Motor neuron (in vitro differentiated cells): ENCODE measurements at regions not wholly inside any gene's neighbourhood (a gene's known extent, or its start where the extent isn't known, plus 50 kb on each side); places are given as distances from the start of the nearest gene placed in this dataset.

Experiments used
- ATAC-seq, 8 experiments: fragments of 200-7000 bp; cut with Tn5 transposase; replicated peaks in 6 of 8; 2 replicates each; pipeline ENCODE4 v1.8.0; 2021; ENCODE audit warnings: mild to moderate bottlenecking in 8 of 8, moderate library complexity in 8 of 8
- H3K27ac ChIP-seq, 2 donors: fragments of 250-450 bp; sonication (Bioruptor Pico); 2 replicates each; pipeline ENCODE4 v1.9.0; 2021; ENCODE audit warnings: antibody characterized with exemption in 2 of 2, mild to moderate bottlenecking in 2 of 2, moderate library complexity in 1 of 2
- H3K4me1 ChIP-seq, 2 donors: fragments of 250-450 bp; sonication (Bioruptor Pico); replicated peaks in 1 of 2; 2 replicates each; pipeline ENCODE4 v1.6.1; 2021; ENCODE audit warnings: antibody characterized with exemption in 2 of 2, mild to moderate bottlenecking in 2 of 2, moderate library complexity in 1 of 2
- H3K4me3 ChIP-seq, 5 donors: fragments of 250-450 bp; sonication (Bioruptor Pico); 2 replicates each; pipeline ENCODE4 v1.9.0; 2021; ENCODE audit warnings: antibody characterized with exemption in 5 of 5, mild to moderate bottlenecking in 5 of 5, moderate library complexity in 4 of 5
- WGBS, 10 experiments: fragments of 450-650 bp; shearing (Covaris generic); methylation state at CpG; one replicate each; pipeline ENCODE4 v1.0.0; 2022; 5-methylcytosine and 5-hydroxymethylcytosine counted together
- in situ Hi-C, 9 experiments: fragments of 400-800 bp; cut with MboI; loops; one replicate each; pipeline ENCODE4 v1.15.0; 2021; ENCODE audit warnings: low sequenced_read_pairs in 9 of 9, low pct_unique_long_range_greater_than_20kb in 2 of 9; ENCODE audit not compliant: unreplicated experiment in 9 of 9

GRCh38 chr1:209341146-209341545 is 242.4 kb upstream of the CAMK1G start:
- no peak overlapping the region for H3K4me3 ChIP-seq
- ATAC-seq: peak; percentile 55 to 84 (median 67)
- in situ Hi-C loops: no loop called here
- no peak overlapping the region for H3K27ac ChIP-seq
- 28 to 100% (median 59%) methylated on average over 1 to 4 of the region's 4 CpGs for WGBS, 10 experiments
- H3K4me1 ChIP-seq: peaks cover 5 to 22% of the 10 kb centered on the region in 2 donors

DNA sequence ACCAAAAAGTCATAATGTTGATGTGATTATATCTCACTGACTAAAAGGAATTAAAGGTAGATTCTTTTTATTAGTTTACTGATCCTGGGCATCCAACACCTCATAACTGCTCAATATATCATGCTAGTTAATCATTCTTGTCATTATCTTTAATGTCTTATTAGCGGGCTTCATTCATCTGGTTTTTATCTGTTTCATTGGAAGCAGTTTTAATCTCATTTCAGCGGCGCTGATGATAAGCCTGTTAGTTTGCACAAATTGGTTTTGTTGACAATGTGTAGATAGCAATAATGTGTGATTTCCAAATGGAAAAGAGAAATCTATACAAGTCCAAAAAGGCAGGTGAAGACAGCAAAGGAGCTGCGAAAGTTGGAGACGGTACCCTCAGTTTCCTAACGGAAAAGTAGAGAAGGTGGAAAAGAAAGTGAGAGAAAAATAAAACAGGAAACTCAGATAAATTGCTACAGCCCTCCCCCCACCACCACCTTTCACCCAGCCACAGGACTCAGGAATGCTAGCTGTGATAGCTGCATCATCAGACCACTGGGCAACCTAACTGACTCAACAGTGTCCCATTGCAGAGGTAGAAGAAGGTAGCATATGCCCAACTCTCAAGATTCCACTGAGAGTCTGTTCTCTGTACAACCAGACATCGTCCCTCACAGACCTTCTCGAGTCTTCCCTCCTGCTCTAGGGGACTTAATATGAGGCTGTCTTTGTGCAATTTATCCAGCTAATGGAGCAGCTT is 241.7 kb upstream of the CAMK1G start:
- Histone ChIP-seq H3K4me3 (no peak overlapping the region), H3K4me1 (peaks cover 5 to 22% of the 10 kb centered on the region in 2 donors), H3K27ac (no peak overlapping the region)
- 66 to 100% (median 95%) methylated on average over 3 to 8 of the region's 8 CpGs for WGBS, 10 experiments
- peak in 3 of 8 experiments; percentile 21 to 28 (median 23) for ATAC-seq
- in situ Hi-C loops: no loop called here

DNA sequence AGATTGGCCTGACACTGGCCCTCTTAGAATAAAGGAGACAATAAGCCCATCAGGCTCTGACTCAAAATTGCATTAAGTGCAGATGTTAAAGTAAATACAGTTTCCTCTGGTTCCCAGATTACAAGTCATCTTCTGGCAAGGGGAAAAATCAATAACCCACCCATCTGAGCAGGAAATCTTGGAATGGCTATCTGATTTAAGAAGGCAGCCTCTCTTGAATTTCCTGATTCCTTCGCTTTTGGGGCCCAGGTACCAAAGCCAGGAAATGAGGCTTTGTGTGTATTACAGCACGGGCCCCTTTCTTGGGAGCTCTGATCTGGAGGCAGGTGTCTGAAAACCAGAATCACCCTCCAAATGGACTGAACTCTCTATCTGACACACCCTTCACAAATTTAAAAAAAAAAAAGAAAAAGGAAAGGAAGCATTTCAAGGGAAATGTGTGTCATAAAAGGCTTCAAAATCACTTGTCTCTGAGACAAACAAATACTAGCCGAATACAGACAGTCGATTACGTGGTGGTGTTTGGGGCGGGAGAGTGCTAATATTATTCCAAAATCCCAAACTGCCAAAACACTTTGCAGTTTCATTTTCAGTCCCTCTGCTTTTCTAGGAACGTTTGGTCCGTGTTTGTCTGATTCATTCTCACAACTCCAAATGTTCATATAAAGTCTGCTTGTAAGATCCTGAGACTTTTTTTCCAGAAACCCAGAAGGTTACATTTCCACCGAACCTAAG is 240.9 kb upstream of the CAMK1G start:
- ATAC-seq: peak in 1 of 8 experiments; percentile 25
- Histone ChIP-seq H3K4me3 (no peak overlapping the region), H3K4me1 (peaks cover 5 to 23% of the 10 kb centered on the region in 2 donors), H3K27ac (no peak overlapping the region)
- 14 to 96% (median 86%) methylated on average over 2 to 9 of the region's 9 CpGs; no CpG with 5 or more reads in 1 of the 10 experiments for WGBS, 10 experiments
- in situ Hi-C loops: no loop called here

- no peak overlapping the region for H3K27ac ChIP-seq
- peaks cover 5 to 28% of the 10 kb centered on the region in 2 donors for H3K4me1 ChIP-seq
- ATAC-seq: peak in 1 of 8 experiments; percentile 42
- WGBS, 10 experiments: 51 to 95% (median 85%) methylated on average over 2 to 4 of the region's 4 CpGs; no CpG with 5 or more reads in 2 of the 10 experiments
- H3K4me3 ChIP-seq: no peak overlapping the region
- in situ Hi-C loops: no loop called here
Observed at GRCh38 chr1:209343511-209343910, 240.0 kb upstream of the CAMK1G start.

DNA sequence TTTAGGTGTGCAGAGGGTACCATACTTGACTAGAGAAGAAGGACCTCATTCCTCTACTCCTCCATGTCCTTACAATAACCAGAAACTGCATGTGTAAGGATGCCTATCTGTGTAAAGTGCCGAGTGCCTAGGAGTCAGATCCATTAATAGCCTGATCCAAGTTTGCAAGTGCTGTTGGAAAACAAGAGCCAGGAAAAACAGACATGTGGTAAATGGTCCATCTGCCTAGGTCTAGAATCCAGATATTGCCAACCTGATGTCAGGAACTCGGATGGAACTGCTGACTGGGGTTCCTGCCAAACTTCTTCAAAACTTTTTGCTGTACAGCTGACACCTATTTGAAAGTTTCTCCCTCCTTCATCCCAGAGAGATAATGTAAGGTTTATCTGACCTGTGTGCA is 239.4 kb upstream of the CAMK1G start:
- no peak for ATAC-seq
- in situ Hi-C loops: no loop called here
- no peak overlapping the region for H3K4me3 ChIP-seq
- no peak overlapping the region for H3K27ac ChIP-seq
- H3K4me1 ChIP-seq: peaks cover 12 to 35% of the 10 kb centered on the region in 2 donors
- WGBS, 10 experiments: 40 to 100% (median 84%) methylated on average over 1 to 2 of the region's 2 CpGs; no CpG with 5 or more reads in 3 of the 10 experiments

DNA sequence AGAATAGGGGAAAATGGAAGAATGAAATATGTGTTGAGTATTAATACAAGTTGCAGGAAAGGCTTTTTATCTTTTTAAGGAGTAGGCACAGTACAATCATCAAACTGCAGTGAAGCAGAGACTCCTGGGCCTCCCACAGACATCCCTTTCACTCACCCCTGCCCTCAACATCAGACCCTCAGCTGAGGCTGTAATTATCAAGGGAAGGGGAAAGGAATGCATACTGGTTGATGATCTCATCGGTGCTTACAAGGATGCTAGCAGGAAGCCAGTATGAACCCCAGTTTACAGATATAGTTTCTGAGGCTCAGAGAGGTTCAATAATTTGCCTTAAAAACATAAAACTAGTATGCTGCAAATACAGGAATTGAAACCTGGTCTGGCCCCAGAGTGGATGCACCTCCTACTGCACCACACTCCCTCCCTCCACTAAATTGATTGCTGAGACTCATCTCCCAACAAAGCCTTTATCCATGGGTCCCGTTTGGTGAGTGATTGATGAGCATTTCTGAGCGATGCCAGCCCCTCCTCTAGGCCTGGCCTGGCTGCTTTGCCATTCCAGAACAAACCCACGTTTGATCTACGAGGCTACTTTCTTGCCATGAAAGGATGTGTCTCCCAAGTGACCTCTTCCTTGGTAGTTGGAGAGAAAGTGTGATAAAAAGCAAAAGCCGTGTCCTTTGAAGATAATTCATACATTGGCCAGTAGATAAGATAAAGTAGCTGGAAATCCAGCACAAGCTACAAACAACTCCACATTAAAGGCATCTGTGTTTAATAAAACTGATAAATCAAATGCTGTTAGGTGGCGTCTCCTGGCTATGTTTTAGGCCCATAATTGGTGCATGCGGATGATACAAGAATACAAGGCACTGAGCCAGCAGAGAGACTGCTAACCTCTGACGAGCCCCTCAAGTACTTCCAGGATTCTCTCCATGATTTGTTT is 233.9 kb upstream of the CAMK1G start:
- in situ Hi-C loops: no loop called here
- ATAC-seq: peak in 5 of 8 experiments; percentile 45 to 63 (median 55)
- no peak overlapping the region for H3K4me3 ChIP-seq
- 8 to 72% (median 33%) methylated on average over 1 to 9 of the region's 9 CpGs; no CpG with 5 or more reads in 1 of the 10 experiments for WGBS, 10 experiments
- H3K4me1 ChIP-seq: peaks cover 30 to 54% of the 10 kb centered on the region in 2 donors
- H3K27ac ChIP-seq: peak overlapping the region in 1 of 2 donors; percentile 40

DNA sequence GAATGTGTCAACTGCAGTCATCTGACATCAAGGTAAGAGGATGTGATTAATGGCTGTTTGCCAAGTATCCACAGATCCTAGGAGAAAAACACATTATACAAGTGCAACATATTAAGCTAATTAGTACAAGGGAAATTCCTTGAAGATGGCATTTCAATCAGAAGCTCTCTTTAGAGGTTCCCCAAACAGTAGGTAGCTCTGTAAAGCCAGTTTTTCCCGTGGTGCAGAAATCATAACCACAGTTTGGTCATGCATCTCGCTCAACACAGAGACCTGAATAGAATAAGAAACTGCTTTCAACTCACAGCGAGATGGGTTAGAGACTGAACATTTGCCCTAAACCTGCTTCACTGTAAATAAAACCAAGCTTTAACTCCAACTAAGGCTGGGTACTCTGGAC is 230.5 kb upstream of the CAMK1G start:
- in situ Hi-C loops: no loop called here
- 81 to 100% (median 94%) methylated on average over 2 to 3 of the region's 3 CpGs; no CpG with 5 or more reads in 4 of the 10 experiments for WGBS, 10 experiments
- Histone ChIP-seq H3K27ac (no peak overlapping the region), H3K4me3 (no peak overlapping the region), H3K4me1 (peaks cover 38 to 65% of the 10 kb centered on the region in 2 donors)
- ATAC-seq: no peak

DNA sequence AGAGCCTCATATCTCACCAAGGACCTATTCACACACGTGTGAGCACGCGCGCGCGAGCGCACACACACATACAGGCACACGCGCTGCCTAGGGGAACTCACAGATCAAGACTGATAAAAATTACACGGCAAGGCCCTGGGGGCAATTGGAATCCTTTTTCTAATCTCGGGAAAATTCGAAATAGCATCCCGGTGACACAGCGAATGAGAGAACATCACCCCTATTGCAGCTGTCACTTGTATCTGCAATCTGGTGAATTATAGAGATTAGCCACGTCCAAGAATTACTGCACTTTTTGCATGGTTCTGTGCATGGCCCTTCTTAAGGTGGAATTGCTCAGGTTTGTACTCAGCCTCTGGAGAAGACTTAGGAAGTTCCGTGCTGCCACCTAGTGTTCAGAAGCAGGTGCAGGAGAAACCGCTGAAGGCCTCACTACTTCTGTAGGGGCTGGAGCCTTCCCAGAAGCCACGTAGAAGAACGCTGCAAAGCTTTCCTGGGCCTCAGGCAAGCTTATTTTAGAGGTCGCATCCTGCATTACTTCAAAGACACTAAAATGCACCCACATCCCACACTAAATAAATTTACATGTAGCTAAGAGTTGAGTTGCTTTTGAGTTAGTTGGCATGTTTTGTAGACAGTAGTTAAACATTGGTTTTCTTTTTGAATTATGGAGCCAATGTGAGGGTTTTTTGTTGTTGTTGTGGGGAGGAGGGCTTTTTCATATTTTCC is 229.2 kb upstream of the CAMK1G start:
- peak overlapping the region; percentile 9 to 54 for H3K27ac ChIP-seq
- in situ Hi-C loops: no loop called here
- peak; percentile 79 to 96 (median 94) for ATAC-seq
- 0 to 65% (median 44%) methylated on average over 1 to 16 of the region's 20 CpGs; no CpG with 5 or more reads in 3 of the 10 experiments for WGBS, 10 experiments
- no peak overlapping the region for H3K4me3 ChIP-seq
- peaks cover 30 to 54% of the 10 kb centered on the region in 2 donors for H3K4me1 ChIP-seq

GRCh38 chr1:209354840-209355165 is 228.7 kb upstream of the CAMK1G start:
- in situ Hi-C loops: no loop called here
- H3K27ac ChIP-seq: no peak overlapping the region
- WGBS, 10 experiments: 30 to 100% (median 69%) methylated on average over 2 to 4 of the region's 4 CpGs
- H3K4me3 ChIP-seq: no peak overlapping the region
- peaks cover 24 to 49% of the 10 kb centered on the region in 2 donors for H3K4me1 ChIP-seq
- peak in 3 of 8 experiments; percentile 19 to 45 (median 45) for ATAC-seq

GRCh38 chr1:209355415-209355814 is 228.1 kb upstream of the CAMK1G start:
- in situ Hi-C loops: no loop called here
- peak in 3 of 8 experiments; percentile 69 to 72 (median 72) for ATAC-seq
- Histone ChIP-seq H3K4me3 (no peak overlapping the region), H3K4me1 (peaks cover 20 to 42% of the 10 kb centered on the region in 2 donors), H3K27ac (peak overlapping the region in 1 of 2 donors; percentile 1)
- WGBS, 10 experiments: 0 to 85% (median 66%) methylated on average over 1 to 4 of the region's 4 CpGs; no CpG with 5 or more reads in 2 of the 10 experiments

DNA sequence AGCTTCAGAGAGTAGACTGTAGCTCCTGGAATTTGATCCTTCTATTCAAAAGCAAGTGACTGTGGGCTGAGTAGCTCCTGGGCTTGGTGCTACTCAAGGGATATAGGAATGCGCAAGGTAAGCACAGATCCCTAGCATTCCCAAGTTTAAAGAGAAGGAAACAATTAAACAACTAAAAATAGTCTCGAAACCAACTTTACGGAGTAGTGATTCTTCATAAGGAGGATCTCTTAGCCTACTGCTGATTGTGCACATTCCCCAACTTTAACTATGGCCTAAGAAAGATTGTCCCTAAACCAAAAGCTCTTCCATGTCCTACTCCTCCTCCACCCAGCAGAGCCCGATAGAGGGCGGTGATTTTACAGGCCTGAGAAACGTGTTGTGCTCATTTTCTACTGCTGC is 226.5 kb upstream of the CAMK1G start:
- 20 to 100% (median 83%) methylated on average over 1 to 6 of the region's 6 CpGs for WGBS, 10 experiments
- H3K4me1 ChIP-seq: peaks cover 15 to 29% of the 10 kb centered on the region in 2 donors
- in situ Hi-C loops: no loop called here
- no peak overlapping the region for H3K4me3 ChIP-seq
- no peak for ATAC-seq
- H3K27ac ChIP-seq: no peak overlapping the region

DNA sequence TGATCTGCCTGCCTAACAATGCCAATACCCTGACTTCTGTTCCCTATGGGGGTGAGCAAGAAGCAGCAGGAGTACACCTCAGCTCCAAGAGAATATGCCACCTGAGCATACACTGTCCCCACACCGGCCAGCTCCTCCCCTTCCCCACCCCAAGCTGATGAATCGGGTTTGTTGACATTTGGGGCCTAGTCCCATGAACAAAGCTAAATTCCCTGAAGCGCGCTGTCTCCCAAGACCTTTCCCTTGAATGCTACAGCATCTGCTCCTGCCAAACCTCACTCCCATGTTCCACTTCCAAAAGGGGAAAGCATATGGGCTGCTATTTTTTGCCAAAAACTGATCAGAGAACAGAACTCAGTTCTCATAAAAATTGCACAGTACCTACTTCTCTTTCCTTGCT is 220.4 kb upstream of the CAMK1G start:
- Histone ChIP-seq H3K27ac (no peak overlapping the region), H3K4me1 (no peaks in the 10 kb centered on the region), H3K4me3 (no peak overlapping the region)
- peak in 1 of 8 experiments; percentile 52 for ATAC-seq
- 64 to 83% (median 75%) methylated on average over 2 to 4 of the region's 4 CpGs; no CpG with 5 or more reads in 5 of the 10 experiments for WGBS, 10 experiments
- in situ Hi-C loops: no loop called here
